HG02763 (cell line): ENCODE measurements at regions not wholly inside any gene's neighbourhood (a gene's known extent, or its start where the extent isn't known, plus 50 kb on each side); places are given as distances from the start of the nearest gene placed in this dataset.

Experiments used
- ATAC-seq: cut with Tn5 transposase; IDR thresholded peaks from one replicate; pipeline ENCODE4 v1.9.1; 2021; ENCODE audit warnings: mild to moderate bottlenecking, moderate library complexity; ENCODE audit not compliant: unreplicated experiment

DNA sequence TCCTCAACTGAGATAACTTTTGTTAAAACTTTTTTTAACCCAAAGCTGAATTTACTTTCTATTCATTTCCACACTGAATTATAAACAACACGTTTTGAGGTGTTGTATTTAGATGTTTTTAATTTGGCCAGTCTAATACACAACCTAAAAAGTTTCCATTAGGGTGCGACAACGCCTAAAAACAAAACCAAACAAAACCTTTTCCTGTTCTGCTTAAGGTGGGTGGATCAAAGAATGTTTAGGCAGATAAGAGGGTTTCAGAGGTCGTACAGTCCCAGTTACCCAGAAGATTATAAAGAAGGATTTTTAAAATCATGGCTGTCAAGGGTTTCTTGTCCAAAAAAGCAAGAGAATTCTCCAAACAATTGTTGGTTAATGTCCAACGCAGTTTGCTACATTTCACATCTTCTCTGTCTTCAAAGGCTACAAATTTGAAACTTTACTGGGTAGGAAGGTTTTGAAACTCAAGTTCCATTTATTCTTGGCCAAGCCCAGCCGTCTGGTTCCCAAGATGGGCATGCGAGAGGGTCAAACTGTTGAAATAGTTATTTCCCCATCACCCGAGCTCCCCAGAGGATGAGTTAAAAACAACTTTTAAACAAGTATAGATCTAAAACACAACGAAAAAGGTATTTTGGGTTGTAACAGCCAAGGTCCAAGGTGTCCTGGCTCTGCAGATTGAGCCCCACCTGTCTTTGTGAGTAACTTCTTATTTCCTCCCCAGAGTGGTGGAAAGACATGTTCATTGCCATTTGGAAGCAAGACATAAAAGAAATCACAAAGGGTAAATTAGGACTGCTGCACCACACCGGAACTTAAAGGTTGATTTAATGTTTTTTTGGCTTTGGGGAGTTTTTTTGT, 122.8 kb upstream of the MAP3K1 start:
- ATAC-seq, result no peak

DNA sequence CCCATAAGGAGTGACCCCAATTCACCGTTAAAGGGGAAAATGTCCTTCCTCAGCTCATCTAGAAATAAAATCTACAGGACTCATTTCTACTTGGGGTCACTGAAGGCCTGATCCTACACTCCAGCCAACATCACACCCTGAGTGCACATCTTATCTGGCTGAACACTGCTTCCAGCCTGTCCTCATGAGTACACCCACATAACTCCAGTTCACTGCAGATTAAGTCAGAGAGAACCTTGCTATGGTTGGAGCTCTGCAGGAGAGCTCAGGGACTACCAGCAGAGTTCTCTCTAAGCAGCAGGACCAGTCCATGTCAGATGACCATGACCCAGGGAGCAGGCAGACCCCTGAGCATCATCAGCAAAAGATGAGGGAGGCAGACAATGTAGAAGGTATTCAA, 126.9 kb upstream of the MAP3K1 start:
- no peak for ATAC-seq

DNA sequence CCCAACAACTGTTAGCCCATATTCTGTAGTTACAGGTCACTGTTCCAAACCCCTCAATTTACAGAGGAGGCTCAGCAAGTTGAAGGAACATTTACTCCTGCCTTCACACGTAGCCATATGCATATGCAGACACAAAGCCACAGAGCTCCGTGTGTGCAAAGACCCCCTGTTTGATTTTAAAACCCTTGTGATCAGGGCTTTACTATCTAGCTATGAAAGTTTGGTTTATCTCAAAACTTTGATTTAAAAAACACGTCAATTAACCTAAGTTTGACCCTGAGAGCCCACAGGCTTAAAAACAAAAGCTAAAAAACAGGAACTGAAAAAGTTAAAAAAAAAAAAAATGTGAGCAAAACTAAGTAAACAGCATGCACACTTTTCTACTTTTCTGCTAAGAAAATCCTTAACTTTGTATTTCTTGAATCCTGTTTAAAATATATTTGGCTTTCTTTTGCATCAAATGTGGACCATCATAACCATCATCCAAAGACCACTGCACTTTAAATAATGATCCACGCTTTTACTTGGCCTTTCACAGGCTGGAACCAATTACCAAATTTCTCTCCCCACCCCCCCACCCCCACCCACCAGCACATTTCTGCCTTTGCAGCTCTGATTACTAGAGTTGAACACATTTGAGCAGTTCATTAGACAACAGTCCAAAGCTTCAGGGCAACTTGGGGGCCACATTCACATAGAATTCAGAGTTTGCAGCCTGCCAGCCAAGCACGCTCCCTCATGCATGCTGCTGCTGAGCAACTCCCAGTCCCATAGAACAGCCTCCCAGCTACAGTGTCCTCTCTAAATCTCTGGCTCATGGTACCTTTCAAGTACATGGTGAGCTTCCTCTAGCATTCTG, 128.8 kb upstream of the MAP3K1 start:
- peak; percentile 64 for ATAC-seq

DNA sequence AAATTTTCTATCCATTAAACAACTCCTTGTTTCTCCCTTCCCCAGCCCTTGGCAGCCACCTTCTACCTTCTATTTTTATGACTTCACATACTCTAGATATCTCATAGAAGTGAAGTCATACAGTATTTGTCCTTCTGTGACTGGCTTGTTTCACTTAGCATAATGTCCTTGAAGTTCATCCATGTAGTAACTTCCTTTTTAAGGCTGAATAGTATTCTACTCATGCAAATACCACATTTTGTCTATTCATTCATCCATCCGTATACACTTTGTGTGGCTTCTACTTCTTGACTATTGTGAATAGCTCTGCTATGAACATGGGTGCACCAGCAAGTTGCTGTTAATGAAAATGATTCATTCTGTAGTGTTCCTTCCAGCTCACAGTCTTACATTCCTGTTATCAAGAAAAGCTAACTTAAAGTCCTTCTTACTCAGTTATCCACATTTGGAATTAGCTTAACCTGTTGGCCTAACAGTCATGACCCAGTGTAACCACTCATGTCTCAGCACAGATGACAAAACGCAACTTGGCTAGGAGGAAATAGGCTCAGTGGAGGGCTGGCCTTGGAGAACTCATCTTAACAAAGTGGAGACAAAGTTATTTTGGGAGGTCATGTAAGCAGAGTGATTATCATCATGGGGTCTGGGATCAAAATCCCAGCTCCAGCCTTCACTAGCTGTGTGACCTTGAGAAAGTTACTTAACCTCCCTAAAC, 129.7 kb upstream of the MAP3K1 start:
- no peak for ATAC-seq

DNA sequence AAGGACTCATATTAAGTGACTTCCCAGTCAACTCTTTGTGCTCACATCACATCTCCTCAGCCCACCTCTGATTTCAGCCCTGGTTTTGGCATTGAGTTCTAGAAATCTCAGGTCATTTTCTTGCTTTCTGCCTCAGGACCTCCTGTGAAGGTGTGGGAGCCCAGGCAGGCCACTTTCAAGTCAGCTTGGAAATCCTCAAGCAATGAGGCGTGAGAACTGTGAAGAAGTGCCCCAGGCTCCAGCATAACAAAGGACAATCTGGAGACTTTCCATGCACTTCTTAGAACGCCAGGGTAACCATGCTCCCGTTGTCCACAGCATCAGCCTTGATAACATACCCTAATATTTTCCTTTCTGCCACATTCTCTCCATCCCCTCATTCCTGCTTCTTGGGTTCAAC, 131.2 kb upstream of the MAP3K1 start:
- no peak for ATAC-seq

DNA sequence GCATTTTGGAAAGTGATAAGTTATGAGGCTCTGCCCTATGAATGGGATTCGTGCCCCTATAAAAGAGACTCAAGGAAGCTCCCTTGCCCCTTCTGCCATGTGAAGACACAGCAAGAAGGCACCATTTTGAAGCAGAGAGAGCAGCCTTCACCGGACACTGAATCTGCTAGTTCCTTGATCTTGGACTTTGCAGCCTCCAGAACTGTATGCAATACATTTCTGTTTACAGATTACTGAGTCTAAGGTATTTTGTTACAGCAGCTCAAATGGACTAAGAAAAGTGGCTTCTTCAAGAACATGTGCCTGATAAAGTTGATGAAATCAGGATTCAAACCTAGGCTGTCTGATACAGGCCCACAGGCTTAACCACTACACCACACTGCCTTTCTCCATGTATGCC, 131.6 kb upstream of the MAP3K1 start:
- ATAC-seq, result no peak

DNA sequence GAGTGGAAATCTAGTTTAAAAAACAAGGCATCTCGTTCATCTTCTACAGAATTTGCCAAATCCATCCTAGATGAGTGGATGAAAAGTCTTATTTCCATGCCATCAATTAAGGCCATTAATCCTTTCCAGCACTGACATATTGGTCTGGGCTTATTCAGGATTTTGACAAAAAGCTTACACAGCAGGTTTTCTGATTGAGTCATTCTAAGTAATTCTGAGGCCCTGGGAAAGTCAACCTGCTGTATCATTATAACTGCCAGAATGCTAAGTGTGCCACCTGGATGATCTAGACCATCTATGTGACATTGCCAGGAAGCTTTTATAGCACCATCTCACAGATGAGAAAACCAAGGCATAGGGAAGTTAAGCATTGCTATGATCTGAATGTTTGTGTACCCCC, 132.1 kb upstream of the MAP3K1 start:
- ATAC-seq, result no peak

DNA sequence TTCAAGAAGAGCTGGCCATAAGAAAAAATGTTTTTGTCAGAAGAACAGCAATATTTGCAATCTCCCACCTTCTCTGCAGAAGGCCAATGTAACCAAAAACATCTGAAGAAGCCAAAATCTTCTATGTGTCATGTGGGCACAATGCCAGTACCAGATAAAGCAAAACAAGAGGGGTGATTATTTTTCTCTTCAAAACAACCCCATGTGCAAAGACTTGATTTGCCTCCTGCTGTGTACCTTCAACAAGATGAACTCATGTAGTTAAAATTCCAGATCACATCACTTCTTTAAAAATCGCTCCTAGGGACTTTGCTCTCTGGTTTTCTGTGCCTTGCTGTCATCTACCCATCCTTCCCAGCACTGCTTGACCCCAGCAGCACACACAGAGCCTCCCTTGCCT, 134.0 kb upstream of the MAP3K1 start:
- no peak for ATAC-seq

DNA sequence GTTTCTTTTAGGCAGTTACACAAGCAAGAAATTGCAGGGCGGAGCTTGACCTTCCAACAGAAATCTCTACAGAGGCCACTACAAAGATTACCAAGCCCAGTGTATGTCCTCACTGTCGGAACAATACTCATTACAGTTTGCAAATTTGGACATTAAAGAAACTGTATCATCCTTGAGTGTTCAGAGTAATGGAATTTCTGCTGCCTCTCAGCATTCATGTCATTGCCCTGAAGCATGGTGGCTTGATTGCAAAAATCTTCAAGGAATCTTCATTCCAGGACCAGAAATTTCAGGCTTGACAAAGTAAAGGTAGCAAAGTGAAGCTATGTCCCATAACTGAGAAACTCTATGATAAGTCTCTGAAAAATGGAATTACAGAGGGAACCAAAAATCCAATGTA, 134.6 kb upstream of the MAP3K1 start:
- ATAC-seq, result no peak

DNA sequence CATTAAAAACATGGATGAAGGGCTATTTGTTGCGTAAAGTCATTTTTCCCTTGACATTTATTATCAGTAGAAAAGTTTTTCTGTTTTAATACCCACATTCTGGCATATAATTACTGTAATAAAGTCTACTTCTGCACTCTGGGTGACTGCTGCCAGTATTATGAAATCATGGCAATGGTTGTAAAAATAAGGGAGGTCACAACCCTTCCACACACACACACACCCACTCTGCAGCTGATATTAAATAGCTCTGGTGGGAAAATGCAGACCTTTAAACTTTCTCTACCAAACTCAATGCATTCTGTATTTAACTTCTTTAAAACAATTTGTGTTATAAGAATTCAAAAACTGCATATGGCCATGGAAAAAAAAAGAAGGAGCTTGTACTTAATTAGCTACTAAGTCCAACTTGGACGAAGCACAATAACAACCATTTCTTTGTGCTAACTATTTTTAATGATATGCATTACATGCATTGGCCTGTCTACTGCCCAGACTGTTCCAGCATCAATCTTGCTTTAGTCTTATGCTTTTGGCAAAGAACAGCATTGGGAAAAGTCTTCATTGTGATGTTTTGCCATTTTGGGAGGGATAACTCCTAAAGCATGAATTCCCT, 137.6 kb upstream of the MAP3K1 start:
- ATAC-seq, result no peak

DNA sequence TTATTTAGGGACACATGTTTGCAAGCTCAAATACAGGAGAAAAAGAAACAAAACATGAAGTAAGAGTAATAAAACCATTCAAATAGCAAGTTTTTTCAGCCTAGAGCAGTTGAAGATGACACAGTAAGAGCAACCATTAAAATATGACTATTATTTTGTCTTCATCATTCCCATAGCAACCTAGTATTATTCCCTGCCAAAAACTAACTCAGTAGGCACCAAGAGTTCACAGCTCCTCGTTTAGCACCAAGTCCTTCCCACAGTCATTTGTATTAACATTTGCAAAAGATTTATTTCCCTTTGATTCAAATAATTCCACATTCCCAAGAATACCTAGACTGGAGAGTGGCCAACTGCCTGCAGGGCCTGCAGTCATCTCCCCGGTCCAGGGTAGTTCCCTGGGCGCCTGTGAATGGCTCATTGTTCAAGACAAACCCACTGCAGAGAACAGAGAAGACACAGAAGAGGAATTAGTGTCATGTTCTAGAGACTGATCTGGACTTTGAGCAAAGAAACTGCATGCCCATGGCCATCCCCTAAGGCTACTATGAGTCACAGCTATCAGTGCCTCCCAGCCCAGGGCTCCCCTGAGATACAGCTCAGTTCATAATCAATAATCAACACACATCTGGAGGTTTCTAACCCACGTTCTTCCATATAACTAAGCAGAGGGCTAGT, 139.1 kb upstream of the MAP3K1 start:
- peak; percentile 47 for ATAC-seq

DNA sequence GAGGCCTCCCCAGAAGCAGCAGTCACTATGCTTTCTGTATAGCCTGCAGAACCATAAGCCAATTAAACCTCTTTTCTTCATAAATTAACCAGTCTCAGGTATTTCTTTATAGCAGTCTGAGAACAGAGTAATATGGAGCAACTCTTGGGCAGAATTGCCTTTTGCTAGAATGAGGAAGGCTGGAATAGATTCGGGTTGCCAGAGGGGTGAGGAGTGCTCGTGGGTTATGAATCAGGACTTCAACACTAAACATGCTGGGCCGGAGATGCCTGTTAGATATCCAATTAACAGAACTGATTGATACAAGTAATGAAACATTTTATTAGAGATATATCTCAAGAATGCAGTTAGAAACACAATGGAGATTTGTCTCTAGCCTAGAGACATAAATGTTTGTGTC, 140.9 kb upstream of the MAP3K1 start:
- no peak for ATAC-seq

DNA sequence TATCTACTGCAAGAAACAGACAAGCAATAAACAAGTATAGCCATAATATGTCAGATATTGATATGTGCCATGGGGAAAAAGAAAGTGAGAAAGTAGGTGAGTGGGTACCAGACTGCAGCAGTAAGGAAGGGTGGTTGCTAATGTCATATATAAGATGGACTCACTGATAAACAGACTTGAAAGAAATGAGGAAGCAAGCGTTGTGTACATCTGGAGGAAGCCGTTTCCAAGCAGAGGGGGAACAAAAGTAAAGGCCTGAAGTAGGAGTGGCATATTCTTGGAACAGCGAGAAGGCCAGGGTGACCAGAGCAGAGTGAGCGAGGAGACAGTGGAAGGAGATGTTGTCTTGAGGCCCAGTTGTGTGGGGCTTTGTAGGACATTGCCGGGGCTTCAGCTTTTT, 142.2 kb upstream of the MAP3K1 start:
- no peak for ATAC-seq

DNA sequence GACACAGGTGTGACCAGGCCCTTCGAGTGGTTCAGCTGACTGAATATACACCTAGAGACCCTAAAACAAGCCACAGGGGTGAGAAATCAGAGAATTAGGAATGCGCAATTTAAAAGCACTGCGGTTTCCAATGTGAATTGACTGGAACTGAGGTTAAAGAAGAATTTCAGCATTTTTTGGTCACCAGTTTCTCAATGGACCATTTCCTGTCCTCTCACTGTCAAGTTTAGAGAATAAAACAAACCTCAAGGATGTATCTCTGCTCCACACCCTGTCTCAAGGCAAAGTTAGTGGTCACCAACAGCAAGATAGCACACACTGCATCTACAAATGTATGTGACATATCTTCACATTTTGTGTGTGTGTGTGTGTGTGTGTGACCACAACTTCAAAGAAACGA, 143.8 kb upstream of the MAP3K1 start:
- ATAC-seq, result no peak

DNA sequence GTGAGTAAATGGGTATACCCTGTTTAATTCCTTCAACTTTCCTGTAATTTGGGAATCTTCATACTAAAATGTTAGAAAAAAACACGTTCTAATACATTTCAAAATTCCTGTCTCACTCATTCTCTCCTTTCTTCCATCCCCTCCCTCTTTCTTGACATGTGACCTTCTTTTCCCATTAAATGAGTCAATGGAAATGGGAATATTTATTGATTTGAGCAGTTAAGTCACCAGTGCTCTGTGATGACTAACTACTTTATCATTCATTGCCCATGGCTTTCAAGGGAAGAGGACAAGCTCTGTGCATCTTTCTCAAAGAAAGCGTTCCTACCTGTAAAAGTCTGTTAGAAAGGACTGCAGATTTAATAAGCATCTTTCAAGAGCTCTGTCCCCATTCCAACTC, 144.4 kb upstream of the MAP3K1 start:
- no peak for ATAC-seq

DNA sequence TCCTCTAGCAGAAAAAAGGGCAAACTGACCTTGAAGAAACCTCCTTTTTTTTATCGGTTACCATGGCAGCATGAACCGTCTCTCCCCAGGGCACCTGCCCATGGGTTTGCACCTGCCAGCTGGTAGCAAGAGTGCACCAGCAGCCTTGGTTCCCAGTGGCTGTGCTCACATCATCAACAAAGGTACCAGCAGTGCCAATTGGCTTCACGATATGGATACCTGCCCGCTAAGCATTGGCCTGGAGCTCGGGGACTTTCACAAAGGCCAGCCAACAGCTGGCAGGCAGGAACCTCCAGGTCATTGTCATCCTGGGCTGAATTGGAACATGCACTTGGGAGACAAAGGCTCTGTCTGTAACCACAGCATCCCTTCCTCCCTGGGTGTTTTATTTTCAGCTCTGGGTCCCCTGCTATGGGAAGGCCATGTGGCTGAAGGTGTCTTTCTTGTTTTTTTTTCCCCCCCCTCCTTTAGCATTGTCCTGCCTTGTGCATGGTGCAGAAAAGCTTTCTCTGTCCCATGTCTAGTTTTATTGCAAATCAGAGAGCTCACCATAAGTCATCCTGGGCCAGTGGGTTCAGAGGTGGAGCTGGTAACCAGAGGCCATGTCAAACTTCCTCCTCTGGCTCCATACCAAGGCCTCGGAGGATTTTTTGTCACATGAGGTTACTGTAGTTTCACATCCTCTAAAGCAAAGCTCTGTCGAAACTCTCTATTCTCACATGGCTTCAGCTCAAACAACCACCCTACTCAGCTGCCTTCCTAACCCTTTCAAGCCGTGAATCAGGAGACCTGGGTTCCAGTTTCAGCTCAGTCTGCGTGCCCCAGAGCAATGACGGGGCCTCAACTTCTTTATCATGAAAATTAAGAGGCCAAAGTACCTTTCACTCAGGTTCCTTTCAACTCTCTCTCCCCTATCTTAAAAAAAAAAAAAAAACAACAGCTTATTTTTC, 145.5 kb upstream of the MAP3K1 start:
- ATAC-seq, result peak; percentile 99

DNA sequence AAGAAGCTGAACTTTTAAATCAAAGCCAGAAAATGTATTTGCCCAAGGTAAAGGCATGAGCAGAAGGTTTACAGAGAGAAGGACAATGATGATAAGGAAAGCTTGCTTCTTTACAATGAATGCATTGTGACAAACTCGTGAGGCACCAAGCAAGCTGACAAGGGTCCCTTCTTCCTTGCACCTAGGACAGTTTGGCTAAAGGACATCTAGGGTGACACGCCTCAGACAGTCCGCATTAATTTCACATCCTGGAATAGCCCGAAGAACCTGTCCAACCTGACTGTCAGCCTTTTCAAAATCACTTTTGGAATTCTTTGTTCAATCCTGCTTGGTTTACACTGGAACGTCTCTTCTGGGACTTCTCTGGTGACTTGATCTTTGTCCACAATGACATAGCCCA, 146.4 kb upstream of the MAP3K1 start:
- ATAC-seq, result no peak

DNA sequence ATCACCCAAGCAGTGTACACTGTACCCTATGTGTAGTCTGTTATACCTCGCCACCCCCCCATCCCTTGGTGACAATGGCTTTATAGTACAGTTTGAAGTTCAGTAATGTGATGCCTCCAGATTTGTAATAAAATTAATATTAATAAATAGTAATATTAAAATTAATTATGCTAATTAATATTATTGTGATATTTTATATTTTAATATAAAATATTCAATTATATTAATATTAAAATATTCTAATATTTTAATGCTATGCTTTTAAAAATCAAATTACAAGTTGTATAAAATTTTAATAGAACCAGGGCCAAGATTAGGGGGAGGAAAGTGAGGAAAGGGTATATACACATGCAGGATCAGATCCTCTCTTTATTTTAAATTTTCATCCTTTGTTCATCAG, 147.7 kb upstream of the MAP3K1 start:
- ATAC-seq, result no peak

DNA sequence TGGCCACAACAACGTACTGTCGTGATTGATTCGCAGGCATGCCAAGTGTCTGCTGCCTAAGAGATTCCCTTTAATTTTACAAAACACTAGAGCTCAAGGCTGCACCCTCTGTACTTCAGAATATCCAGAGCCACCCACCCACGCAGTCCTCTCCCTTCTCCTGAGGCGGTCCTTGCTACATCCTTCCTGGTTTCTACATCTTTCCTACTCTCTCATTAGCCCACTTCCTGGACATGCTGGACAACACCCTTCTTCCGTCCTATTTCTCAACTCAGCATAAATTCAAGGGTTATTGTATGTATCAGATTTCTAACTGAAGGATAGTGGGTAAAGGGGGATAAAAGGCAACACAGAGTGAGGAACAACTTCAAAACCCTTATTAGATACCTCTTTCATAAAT, 148.4 kb upstream of the MAP3K1 start:
- no peak for ATAC-seq
